ENCODE measurements at regions not wholly inside any gene's neighbourhood (a gene's known extent, or its start where the extent isn't known, plus 50 kb on each side); places are given as distances from the start of the nearest gene placed in this dataset.

DNA sequence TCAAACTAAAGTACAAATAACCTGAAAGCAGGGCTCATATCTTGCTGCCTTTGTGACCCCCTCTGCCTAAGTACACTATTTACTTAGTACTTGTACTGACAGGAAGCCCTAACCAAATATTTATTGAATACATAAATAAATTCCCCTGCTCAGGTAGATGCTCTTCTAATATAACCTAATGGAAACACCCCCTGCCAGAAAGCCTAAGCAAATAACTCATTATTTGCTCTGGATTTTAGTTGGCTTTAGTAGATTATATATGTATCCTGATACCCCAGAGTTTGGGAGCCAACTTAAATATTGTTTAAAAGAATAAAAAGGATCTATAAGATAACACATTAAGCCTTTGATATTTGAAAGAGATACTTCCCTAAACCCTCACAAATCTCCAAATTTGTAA, 318.2 kb downstream of the PPP1R2C start:
- ATAC-seq (no peak), DNase-seq (ENCODE audit: low spot score) (no peak)
- ChIA-PET POLR2A (no interaction called here), CTCF (no interaction called here)
- Mint-ChIP-seq H3K36me3 (no peaks in the 10 kb centered on the region), H3K4me3 (no peak overlapping the region), H3K9me3 (no peaks in the 10 kb centered on the region), H3K27me3 (ENCODE audit: low read depth) (no peaks in the 10 kb centered on the region), H3K27ac (no peak overlapping the region), H3K4me1 (peaks cover 2% of the 10 kb centered on the region; the same call in 1 of the 2 replicates)
- TF ChIP-seq, protein P1, sequence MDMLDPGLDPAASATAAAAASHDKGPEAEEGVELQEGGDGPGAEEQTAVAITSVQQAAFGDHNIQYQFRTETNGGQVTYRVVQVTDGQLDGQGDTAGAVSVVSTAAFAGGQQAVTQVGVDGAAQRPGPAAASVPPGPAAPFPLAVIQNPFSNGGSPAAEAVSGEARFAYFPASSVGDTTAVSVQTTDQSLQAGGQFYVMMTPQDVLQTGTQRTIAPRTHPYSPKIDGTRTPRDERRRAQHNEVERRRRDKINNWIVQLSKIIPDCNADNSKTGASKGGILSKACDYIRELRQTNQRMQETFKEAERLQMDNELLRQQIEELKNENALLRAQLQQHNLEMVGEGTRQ (CRISPR knock-in tag; IDR thresholded peaks at IDR 0.05): no peak
- no peak for TF ChIP-seq ETV6 (CRISPR knock-in tag; IDR thresholded peaks at IDR 0.05)
- TF ChIP-seq GTF2I (CRISPR knock-in tag; conservative IDR thresholded peaks at IDR 0.05): no peak
- TF ChIP-seq HMGA2 (CRISPR knock-in tag; IDR thresholded peaks at IDR 0.05): no peak
- no peak for TF ChIP-seq ZNF232 (CRISPR knock-in tag; IDR thresholded peaks at IDR 0.05)
- TF ChIP-seq MXD4 (CRISPR knock-in tag; IDR thresholded peaks at IDR 0.05; ENCODE audit: borderline replicate concordance): no peak
- no peak for TF ChIP-seq ZNF416 (CRISPR knock-in tag; IDR thresholded peaks at IDR 0.05)
- TF ChIP-seq ZNF671 (CRISPR knock-in tag; IDR thresholded peaks at IDR 0.05): no peak
- TF ChIP-seq, protein P2, sequence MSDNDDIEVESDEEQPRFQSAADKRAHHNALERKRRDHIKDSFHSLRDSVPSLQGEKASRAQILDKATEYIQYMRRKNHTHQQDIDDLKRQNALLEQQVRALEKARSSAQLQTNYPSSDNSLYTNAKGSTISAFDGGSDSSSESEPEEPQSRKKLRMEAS (CRISPR knock-in tag; IDR thresholded peaks at IDR 0.05): no peak
- TF ChIP-seq, protein P3, sequence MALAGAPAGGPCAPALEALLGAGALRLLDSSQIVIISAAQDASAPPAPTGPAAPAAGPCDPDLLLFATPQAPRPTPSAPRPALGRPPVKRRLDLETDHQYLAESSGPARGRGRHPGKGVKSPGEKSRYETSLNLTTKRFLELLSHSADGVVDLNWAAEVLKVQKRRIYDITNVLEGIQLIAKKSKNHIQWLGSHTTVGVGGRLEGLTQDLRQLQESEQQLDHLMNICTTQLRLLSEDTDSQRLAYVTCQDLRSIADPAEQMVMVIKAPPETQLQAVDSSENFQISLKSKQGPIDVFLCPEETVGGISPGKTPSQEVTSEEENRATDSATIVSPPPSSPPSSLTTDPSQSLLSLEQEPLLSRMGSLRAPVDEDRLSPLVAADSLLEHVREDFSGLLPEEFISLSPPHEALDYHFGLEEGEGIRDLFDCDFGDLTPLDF (CRISPR knock-in tag; IDR thresholded peaks at IDR 0.05): no peak
- TF ChIP-seq, protein P4, sequence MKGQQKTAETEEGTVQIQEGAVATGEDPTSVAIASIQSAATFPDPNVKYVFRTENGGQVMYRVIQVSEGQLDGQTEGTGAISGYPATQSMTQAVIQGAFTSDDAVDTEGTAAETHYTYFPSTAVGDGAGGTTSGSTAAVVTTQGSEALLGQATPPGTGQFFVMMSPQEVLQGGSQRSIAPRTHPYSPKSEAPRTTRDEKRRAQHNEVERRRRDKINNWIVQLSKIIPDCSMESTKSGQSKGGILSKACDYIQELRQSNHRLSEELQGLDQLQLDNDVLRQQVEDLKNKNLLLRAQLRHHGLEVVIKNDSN (CRISPR knock-in tag; IDR thresholded peaks at IDR 0.05): no peak
- TF ChIP-seq ZNF396 (CRISPR knock-in tag; IDR thresholded peaks at IDR 0.05; ENCODE audit: borderline replicate concordance): no peak
- TF ChIP-seq PRRX2 (CRISPR knock-in tag; IDR thresholded peaks at IDR 0.05): no peak

DNA sequence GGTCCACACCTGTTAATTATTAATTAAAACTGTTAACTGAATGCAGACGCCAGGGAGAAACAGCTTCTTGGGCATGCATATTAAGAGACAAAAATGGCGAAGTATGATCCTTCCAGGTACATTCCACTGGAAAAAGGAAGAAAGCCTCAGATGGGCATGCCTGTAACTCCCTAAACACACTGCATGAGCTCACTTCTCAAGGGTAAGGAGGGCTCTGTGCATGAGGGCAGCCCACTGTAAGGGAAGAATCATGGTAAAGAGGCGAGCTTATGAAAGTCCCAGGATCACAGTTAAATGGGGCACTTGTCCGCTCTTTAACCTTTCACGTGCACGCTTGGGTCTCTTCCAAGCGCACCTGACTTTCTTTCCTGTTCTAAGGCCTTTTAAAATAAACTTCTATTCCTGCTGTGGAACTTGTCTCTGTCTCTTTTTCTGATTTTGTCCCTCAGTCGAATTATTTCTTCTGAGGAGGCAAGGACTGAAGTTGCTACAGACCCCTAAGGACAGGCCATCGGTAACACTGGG, 321.7 kb downstream of the PPP1R2C start:
- no peaks in the 10 kb centered on the region for H3K36me3 Mint-ChIP-seq
- H3K9me3 Mint-ChIP-seq: peaks cover 3% of the 10 kb centered on the region; the same call in 1 of the 2 replicates
- DNase-seq (ENCODE audit: low spot score) (no peak), ATAC-seq (no peak)
- POLR2A ChIA-PET: no interaction called here
- H3K27me3 Mint-ChIP-seq (ENCODE audit: low read depth): no peaks in the 10 kb centered on the region
- CTCF ChIA-PET: no interaction called here
- no peak for TF ChIP-seq ESRRA (CRISPR knock-in tag; IDR thresholded peaks at IDR 0.05; ENCODE audit: borderline replicate concordance)
- no peak for TF ChIP-seq ELF4 (CRISPR knock-in tag; IDR thresholded peaks at IDR 0.05; ENCODE audit: low read depth)
- no peak overlapping the region for H3K27ac Mint-ChIP-seq
- H3K4me1 Mint-ChIP-seq: peaks cover 2% of the 10 kb centered on the region; the same call in 1 of the 2 replicates
- H3K4me3 Mint-ChIP-seq: no peak overlapping the region

DNA sequence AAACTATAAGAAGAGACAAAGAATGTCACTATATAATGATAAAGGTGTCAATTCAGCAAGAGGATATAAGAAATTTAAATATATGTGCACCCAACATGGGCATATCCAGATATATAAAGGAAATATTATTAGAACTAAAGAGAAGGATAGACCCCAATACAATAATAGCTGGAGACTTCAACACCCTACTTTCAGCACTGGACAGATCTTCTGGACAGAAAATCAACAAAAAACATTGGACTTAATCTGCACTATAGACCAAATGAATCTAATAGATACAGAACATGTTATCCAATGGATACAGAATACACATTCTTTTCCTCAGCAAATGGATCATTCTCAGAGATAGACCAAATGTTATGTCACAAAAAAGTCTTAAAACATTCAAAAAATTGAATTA, 327.7 kb downstream of the PPP1R2C start:
- H3K4me3 Mint-ChIP-seq: no peak overlapping the region
- ChIA-PET POLR2A (no interaction called here), CTCF (no interaction called here)
- no peak for DNase-seq (ENCODE audit: low spot score)
- ATAC-seq: no peak
- no peaks in the 10 kb centered on the region for H3K4me1 Mint-ChIP-seq
- H3K36me3 Mint-ChIP-seq: peaks cover 5% of the 10 kb centered on the region
- no peaks in the 10 kb centered on the region for H3K27me3 Mint-ChIP-seq (ENCODE audit: low read depth)
- H3K27ac Mint-ChIP-seq: no peak overlapping the region
- TF ChIP-seq, protein P5, sequence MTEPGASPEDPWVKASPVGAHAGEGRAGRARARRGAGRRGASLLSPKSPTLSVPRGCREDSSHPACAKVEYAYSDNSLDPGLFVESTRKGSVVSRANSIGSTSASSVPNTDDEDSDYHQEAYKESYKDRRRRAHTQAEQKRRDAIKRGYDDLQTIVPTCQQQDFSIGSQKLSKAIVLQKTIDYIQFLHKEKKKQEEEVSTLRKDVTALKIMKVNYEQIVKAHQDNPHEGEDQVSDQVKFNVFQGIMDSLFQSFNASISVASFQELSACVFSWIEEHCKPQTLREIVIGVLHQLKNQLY (CRISPR knock-in tag; IDR thresholded peaks at IDR 0.05): no peak
- TF ChIP-seq ZNF263 (CRISPR knock-in tag; IDR thresholded peaks at IDR 0.05; ENCODE audit: low read depth) (no peak), ETV6 (CRISPR knock-in tag; IDR thresholded peaks at IDR 0.05) (no peak), JUN (CRISPR knock-in tag; IDR thresholded peaks at IDR 0.05) (no peak), EMX1 (CRISPR knock-in tag; IDR thresholded peaks at IDR 0.05) (no peak), NFYB (CRISPR knock-in tag; conservative IDR thresholded peaks at IDR 0.05; ENCODE audit: low read depth) (no peak)
- TF ChIP-seq, protein P6, sequence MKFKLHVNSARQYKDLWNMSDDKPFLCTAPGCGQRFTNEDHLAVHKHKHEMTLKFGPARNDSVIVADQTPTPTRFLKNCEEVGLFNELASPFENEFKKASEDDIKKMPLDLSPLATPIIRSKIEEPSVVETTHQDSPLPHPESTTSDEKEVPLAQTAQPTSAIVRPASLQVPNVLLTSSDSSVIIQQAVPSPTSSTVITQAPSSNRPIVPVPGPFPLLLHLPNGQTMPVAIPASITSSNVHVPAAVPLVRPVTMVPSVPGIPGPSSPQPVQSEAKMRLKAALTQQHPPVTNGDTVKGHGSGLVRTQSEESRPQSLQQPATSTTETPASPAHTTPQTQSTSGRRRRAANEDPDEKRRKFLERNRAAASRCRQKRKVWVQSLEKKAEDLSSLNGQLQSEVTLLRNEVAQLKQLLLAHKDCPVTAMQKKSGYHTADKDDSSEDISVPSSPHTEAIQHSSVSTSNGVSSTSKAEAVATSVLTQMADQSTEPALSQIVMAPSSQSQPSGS (CRISPR knock-in tag; IDR thresholded peaks at IDR 0.05; ENCODE audit: borderline replicate concordance, low read depth): no peak
- TF ChIP-seq, protein P7, sequence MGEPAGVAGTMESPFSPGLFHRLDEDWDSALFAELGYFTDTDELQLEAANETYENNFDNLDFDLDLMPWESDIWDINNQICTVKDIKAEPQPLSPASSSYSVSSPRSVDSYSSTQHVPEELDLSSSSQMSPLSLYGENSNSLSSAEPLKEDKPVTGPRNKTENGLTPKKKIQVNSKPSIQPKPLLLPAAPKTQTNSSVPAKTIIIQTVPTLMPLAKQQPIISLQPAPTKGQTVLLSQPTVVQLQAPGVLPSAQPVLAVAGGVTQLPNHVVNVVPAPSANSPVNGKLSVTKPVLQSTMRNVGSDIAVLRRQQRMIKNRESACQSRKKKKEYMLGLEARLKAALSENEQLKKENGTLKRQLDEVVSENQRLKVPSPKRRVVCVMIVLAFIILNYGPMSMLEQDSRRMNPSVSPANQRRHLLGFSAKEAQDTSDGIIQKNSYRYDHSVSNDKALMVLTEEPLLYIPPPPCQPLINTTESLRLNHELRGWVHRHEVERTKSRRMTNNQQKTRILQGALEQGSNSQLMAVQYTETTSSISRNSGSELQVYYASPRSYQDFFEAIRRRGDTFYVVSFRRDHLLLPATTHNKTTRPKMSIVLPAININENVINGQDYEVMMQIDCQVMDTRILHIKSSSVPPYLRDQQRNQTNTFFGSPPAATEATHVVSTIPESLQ (CRISPR knock-in tag; IDR thresholded peaks at IDR 0.05): no peak
- TF ChIP-seq, protein P8, sequence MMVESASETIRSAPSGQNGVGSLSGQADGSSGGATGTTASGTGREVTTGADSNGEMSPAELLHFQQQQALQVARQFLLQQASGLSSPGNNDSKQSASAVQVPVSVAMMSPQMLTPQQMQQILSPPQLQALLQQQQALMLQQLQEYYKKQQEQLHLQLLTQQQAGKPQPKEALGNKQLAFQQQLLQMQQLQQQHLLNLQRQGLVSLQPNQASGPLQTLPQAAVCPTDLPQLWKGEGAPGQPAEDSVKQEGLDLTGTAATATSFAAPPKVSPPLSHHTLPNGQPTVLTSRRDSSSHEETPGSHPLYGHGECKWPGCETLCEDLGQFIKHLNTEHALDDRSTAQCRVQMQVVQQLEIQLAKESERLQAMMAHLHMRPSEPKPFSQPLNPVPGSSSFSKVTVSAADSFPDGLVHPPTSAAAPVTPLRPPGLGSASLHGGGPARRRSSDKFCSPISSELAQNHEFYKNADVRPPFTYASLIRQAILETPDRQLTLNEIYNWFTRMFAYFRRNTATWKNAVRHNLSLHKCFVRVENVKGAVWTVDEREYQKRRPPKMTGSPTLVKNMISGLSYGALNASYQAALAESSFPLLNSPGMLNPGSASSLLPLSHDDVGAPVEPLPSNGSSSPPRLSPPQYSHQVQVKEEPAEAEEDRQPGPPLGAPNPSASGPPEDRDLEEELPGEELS (CRISPR knock-in tag; IDR thresholded peaks at IDR 0.05): no peak
- H3K9me3 Mint-ChIP-seq: peaks cover 22% of the 10 kb centered on the region

All from WTC11 (cell line).